ENCODE measurements at regions not wholly inside any gene's neighbourhood (a gene's known extent, or its start where the extent isn't known, plus 50 kb on each side); places are given as distances from the start of the nearest gene placed in this dataset.

GRCh38 chr17:5843366-5844026 lies 226.7 kb upstream of the WSCD1 start:
- TF ChIP-seq CTCF (IDR thresholded peaks at IDR 0.05) (no peak), POLR2A (IDR thresholded peaks at IDR 0.05) (no peak)
